ENCODE measurements at regions not wholly inside any gene's neighbourhood (a gene's known extent, or its start where the extent isn't known, plus 50 kb on each side); places are given as distances from the start of the nearest gene placed in this dataset.

- TF ChIP-seq EP300 (IDR thresholded peaks at IDR 0.05): no peak
- TF ChIP-seq CTCF (IDR thresholded peaks at IDR 0.05): no peak
Observed at GRCh38 chr3:150194957-150195356, 213.1 kb upstream of the TSC22D2 start.

Data from gastroesophageal sphincter (tissue), 3 donors.